ENCODE measurements at regions not wholly inside any gene's neighbourhood (a gene's known extent, or its start where the extent isn't known, plus 50 kb on each side); places are given as distances from the start of the nearest gene placed in this dataset.

- no peak for TF ChIP-seq JUND (IDR thresholded peaks at IDR 0.05; ENCODE audit: low read depth)
- in situ Hi-C loops (cut with HindIII; ENCODE audit: low pct_unique_long_range_greater_than_20kb, low sequenced_read_pairs) = no loop called here
- DNase-seq (ENCODE audit: low read depth in 1 of 2, low spot score in 1 of 2) = no peak
These were observed 66.4 kb downstream of the KCNF1 start for GRCh38 chr2:10978090-10978670.

GRCh38 chr2:10980071-10980470 lies 68.3 kb downstream of the KCNF1 start:
- no peak for DNase-seq (ENCODE audit: low read depth in 1 of 2, low spot score in 1 of 2)
- in situ Hi-C loops (cut with HindIII; ENCODE audit: low pct_unique_long_range_greater_than_20kb, low sequenced_read_pairs) = no loop called here
- TF ChIP-seq JUND (IDR thresholded peaks at IDR 0.05; ENCODE audit: low read depth) = no peak

- TF ChIP-seq JUND (IDR thresholded peaks at IDR 0.05; ENCODE audit: low read depth) = no peak
- in situ Hi-C loops (cut with HindIII; ENCODE audit: low pct_unique_long_range_greater_than_20kb, low sequenced_read_pairs) = no loop called here
These were observed 69.2 kb downstream of the KCNF1 start for GRCh38 chr2:10980886-10981425.

GRCh38 chr2:10981451-10981850 lies 69.7 kb downstream of the KCNF1 start:
- in situ Hi-C loops (cut with HindIII; ENCODE audit: low pct_unique_long_range_greater_than_20kb, low sequenced_read_pairs) = no loop called here
- no peak for TF ChIP-seq JUND (IDR thresholded peaks at IDR 0.05; ENCODE audit: low read depth)
- DNase-seq (ENCODE audit: low read depth in 1 of 2, low spot score in 1 of 2) = no peak

More at GRCh38 chr2:10980886-10981425, 69.2 kb downstream of the KCNF1 start:
- no peak for DNase-seq (ENCODE audit: low read depth in 1 of 2, low spot score in 1 of 2)

GRCh38 chr2:10981941-10982431 lies 70.3 kb downstream of the KCNF1 start:
- no peak for DNase-seq (ENCODE audit: low read depth in 1 of 2, low spot score in 1 of 2)
- in situ Hi-C loops (cut with HindIII; ENCODE audit: low pct_unique_long_range_greater_than_20kb, low sequenced_read_pairs) = no loop called here
- no peak for TF ChIP-seq JUND (IDR thresholded peaks at IDR 0.05; ENCODE audit: low read depth)

- DNase-seq (ENCODE audit: low read depth in 1 of 2, low spot score in 1 of 2) = no peak
- in situ Hi-C loops (cut with HindIII; ENCODE audit: low pct_unique_long_range_greater_than_20kb, low sequenced_read_pairs) = no loop called here
- TF ChIP-seq JUND (IDR thresholded peaks at IDR 0.05; ENCODE audit: low read depth) = no peak
These were observed 71.4 kb downstream of the KCNF1 start for GRCh38 chr2:10982931-10983701.

GRCh38 chr2:10983711-10984110 lies 72.0 kb downstream of the KCNF1 start:
- in situ Hi-C loops (cut with HindIII; ENCODE audit: low pct_unique_long_range_greater_than_20kb, low sequenced_read_pairs) = no loop called here
- no peak for TF ChIP-seq JUND (IDR thresholded peaks at IDR 0.05; ENCODE audit: low read depth)
- no peak for DNase-seq (ENCODE audit: low read depth in 1 of 2, low spot score in 1 of 2)

- TF ChIP-seq JUND (IDR thresholded peaks at IDR 0.05; ENCODE audit: low read depth) = no peak
- in situ Hi-C loops (cut with HindIII; ENCODE audit: low pct_unique_long_range_greater_than_20kb, low sequenced_read_pairs) = no loop called here
- DNase-seq (ENCODE audit: low read depth in 1 of 2, low spot score in 1 of 2) = no peak
These were observed 72.8 kb downstream of the KCNF1 start for GRCh38 chr2:10984418-10985135.

- no peak for TF ChIP-seq JUND (IDR thresholded peaks at IDR 0.05; ENCODE audit: low read depth)
- in situ Hi-C loops (cut with HindIII; ENCODE audit: low pct_unique_long_range_greater_than_20kb, low sequenced_read_pairs) = no loop called here
- no peak for DNase-seq (ENCODE audit: low read depth in 1 of 2, low spot score in 1 of 2)
These were observed 73.5 kb downstream of the KCNF1 start for GRCh38 chr2:10985260-10985659.

GRCh38 chr2:10985901-10986535 lies 74.3 kb downstream of the KCNF1 start:
- no peak for TF ChIP-seq JUND (IDR thresholded peaks at IDR 0.05; ENCODE audit: low read depth)
- no peak for DNase-seq (ENCODE audit: low read depth in 1 of 2, low spot score in 1 of 2)
- in situ Hi-C loops (cut with HindIII; ENCODE audit: low pct_unique_long_range_greater_than_20kb, low sequenced_read_pairs) = no loop called here

GRCh38 chr2:10987439-10987838 lies 75.7 kb downstream of the KCNF1 start:
- no peak for TF ChIP-seq JUND (IDR thresholded peaks at IDR 0.05; ENCODE audit: low read depth)
- no peak for DNase-seq (ENCODE audit: low read depth in 1 of 2, low spot score in 1 of 2)
- in situ Hi-C loops (cut with HindIII; ENCODE audit: low pct_unique_long_range_greater_than_20kb, low sequenced_read_pairs) = no loop called here

GRCh38 chr2:10987861-10988260 lies 76.1 kb downstream of the KCNF1 start:
- no peak for TF ChIP-seq JUND (IDR thresholded peaks at IDR 0.05; ENCODE audit: low read depth)
- in situ Hi-C loops (cut with HindIII; ENCODE audit: low pct_unique_long_range_greater_than_20kb, low sequenced_read_pairs) = no loop called here
- DNase-seq (ENCODE audit: low read depth in 1 of 2, low spot score in 1 of 2) = no peak
